ENCODE measurements at regions not wholly inside any gene's neighbourhood (a gene's known extent, or its start where the extent isn't known, plus 50 kb on each side); places are given as distances from the start of the nearest gene placed in this dataset.

GRCh38 chr4:136863756-136864155 is 668.5 kb downstream of the PCDH18 start:
- TF ChIP-seq CTCF (IDR thresholded peaks at IDR 0.05), result no peak
- TF ChIP-seq EP300 (IDR thresholded peaks at IDR 0.05), result no peak
